SK-N-SH treated with all-trans-retinoic acid at 6 μM for 48 hours (cell line): ENCODE measurements at regions not wholly inside any gene's neighbourhood (a gene's known extent, or its start where the extent isn't known, plus 50 kb on each side); places are given as distances from the start of the nearest gene placed in this dataset.

Experiments used
- ATAC-seq: fragments of 200-7000 bp; cut with Tn5 transposase; 3 replicates; pipeline ENCODE4 v1.9.1; 2020; ENCODE audit warnings: mild to moderate bottlenecking, moderate library complexity
- ARNTL ChIP-seq: fragments of 450-650 bp; formaldehyde crosslinking; IDR thresholded peaks from 2 replicates; pipeline ENCODE4 v1.5.0; 2020; ENCODE audit warnings: low read depth, mild to moderate bottlenecking, moderate library complexity, borderline replicate concordance
- CSDC2 ChIP-seq: fragments of 250-450 bp; sonication (Bioruptor Pico); IDR thresholded peaks from 2 replicates; pipeline ENCODE4 v1.5.0; 2020; ENCODE audit warnings: mild to moderate bottlenecking, moderate library complexity
- CSRNP3 ChIP-seq: fragments of 250-450 bp; sonication (Bioruptor Pico); IDR thresholded peaks from 2 replicates; pipeline ENCODE4 v1.5.1; 2021; ENCODE audit warnings: mild to moderate bottlenecking, moderate library complexity
- ESRRG ChIP-seq: fragments of 250-450 bp; sonication (Bioruptor Pico); IDR thresholded peaks from 2 replicates; pipeline ENCODE4 v1.6.1; 2021; ENCODE audit warnings: mild to moderate bottlenecking
- GLIS3 ChIP-seq: fragments of 250-450 bp; sonication (Bioruptor Pico); IDR thresholded peaks from 2 replicates; pipeline ENCODE4 v1.5.0; 2020; ENCODE audit warnings: mild to moderate bottlenecking, moderate library complexity
- ISL1 ChIP-seq: fragments of 250-450 bp; sonication (Bioruptor Pico); IDR thresholded peaks from 2 replicates; pipeline ENCODE4 v2.1.2; 2022; ENCODE audit warnings: mild to moderate bottlenecking, moderate library complexity
- OSR1 ChIP-seq: fragments of 250-450 bp; sonication (Bioruptor Pico); IDR thresholded peaks from 2 replicates; pipeline ENCODE4 v1.8.0; 2022; ENCODE audit warnings: moderate library complexity, mild to moderate bottlenecking, inconsistent platforms
- PPARA ChIP-seq: fragments of 250-450 bp; sonication (Bioruptor Pico); IDR thresholded peaks from 2 replicates; pipeline ENCODE4 v1.5.0; 2020; ENCODE audit warnings: mild to moderate bottlenecking, borderline replicate concordance
- SNAI2 ChIP-seq: fragments of 250-450 bp; sonication (Bioruptor Pico); IDR thresholded peaks from 2 replicates; pipeline ENCODE4 v1.5.0; 2020; ENCODE audit warnings: mild to moderate bottlenecking, moderate library complexity
- TCF4 ChIP-seq: fragments of 250-450 bp; sonication (Bioruptor Pico); IDR thresholded peaks from 2 replicates; pipeline ENCODE4 v1.8.0; 2021; ENCODE audit warnings: mild to moderate bottlenecking, moderate library complexity, borderline replicate concordance
- TOX ChIP-seq: fragments of 250-450 bp; sonication (Bioruptor Pico); IDR thresholded peaks from 2 replicates; pipeline ENCODE4 v1.8.0; 2021; ENCODE audit warnings: mild to moderate bottlenecking, moderate library complexity, borderline replicate concordance
- TSHZ2 ChIP-seq: fragments of 250-450 bp; sonication (Bioruptor Pico); IDR thresholded peaks from 2 replicates; pipeline ENCODE4 v1.5.0; 2020; ENCODE audit warnings: mild to moderate bottlenecking, moderate library complexity
- ZFP3 ChIP-seq: fragments of 250-450 bp; sonication (Bioruptor Pico); IDR thresholded peaks from 2 replicates; pipeline ENCODE4 v1.5.0; 2020; ENCODE audit warnings: mild to moderate bottlenecking, moderate library complexity
- ZFP30 ChIP-seq: fragments of 450-650 bp; formaldehyde crosslinking; IDR thresholded peaks from 2 replicates; pipeline ENCODE4 v1.5.0; 2022; ENCODE audit warnings: mild to moderate bottlenecking, moderate library complexity
- ZNF70 ChIP-seq: fragments of 450-650 bp; formaldehyde crosslinking; IDR thresholded peaks from 2 replicates; pipeline ENCODE4 v1.5.0; 2020; ENCODE audit warnings: mild to moderate bottlenecking, moderate library complexity
- ZNF8 ChIP-seq: fragments of 450-650 bp; formaldehyde crosslinking; IDR thresholded peaks from 2 replicates; pipeline ENCODE4 v1.5.0; 2020; ENCODE audit warnings: mild to moderate bottlenecking, moderate library complexity
- TF ChIP-seq, protein P1 (sequence below): fragments of 250-450 bp; sonication (Bioruptor Pico); IDR thresholded peaks from 2 replicates; pipeline ENCODE4 v1.5.1; 2020; ENCODE audit warnings: low read depth, mild to moderate bottlenecking, moderate library complexity
- TF ChIP-seq, protein P2 (sequence below): fragments of 250-450 bp; sonication (Bioruptor Pico); IDR thresholded peaks from 2 replicates; pipeline ENCODE4 v1.8.0; 2020; ENCODE audit warnings: mild to moderate bottlenecking, moderate library complexity, borderline replicate concordance
- TF ChIP-seq, protein P3 (sequence below): fragments of 250-450 bp; sonication (Bioruptor Pico); IDR thresholded peaks from 2 replicates; pipeline ENCODE4 v1.8.0; 2021; ENCODE audit warnings: low read depth, mild to moderate bottlenecking, moderate library complexity, borderline replicate concordance

- TF ChIP-seq ESRRG (CRISPR knock-in tag) (no peak), TOX (no peak), CSDC2 (CRISPR knock-in tag) (no peak), ZNF8 (no peak), ZFP3 (no peak), TSHZ2 (CRISPR knock-in tag) (no peak), ZNF70 (CRISPR knock-in tag) (no peak), OSR1 (CRISPR knock-in tag) (no peak), ZFP30 (CRISPR knock-in tag) (no peak), CSRNP3 (no peak), GLIS3 (CRISPR knock-in tag) (no peak), ARNTL (CRISPR knock-in tag) (no peak), SNAI2 (no peak)
- TF ChIP-seq, protein P1, sequence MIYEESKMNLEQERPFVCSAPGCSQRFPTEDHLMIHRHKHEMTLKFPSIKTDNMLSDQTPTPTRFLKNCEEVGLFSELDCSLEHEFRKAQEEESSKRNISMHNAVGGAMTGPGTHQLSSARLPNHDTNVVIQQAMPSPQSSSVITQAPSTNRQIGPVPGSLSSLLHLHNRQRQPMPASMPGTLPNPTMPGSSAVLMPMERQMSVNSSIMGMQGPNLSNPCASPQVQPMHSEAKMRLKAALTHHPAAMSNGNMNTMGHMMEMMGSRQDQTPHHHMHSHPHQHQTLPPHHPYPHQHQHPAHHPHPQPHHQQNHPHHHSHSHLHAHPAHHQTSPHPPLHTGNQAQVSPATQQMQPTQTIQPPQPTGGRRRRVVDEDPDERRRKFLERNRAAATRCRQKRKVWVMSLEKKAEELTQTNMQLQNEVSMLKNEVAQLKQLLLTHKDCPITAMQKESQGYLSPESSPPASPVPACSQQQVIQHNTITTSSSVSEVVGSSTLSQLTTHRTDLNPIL (CRISPR knock-in tag): no peak
- TF ChIP-seq, protein P2, sequence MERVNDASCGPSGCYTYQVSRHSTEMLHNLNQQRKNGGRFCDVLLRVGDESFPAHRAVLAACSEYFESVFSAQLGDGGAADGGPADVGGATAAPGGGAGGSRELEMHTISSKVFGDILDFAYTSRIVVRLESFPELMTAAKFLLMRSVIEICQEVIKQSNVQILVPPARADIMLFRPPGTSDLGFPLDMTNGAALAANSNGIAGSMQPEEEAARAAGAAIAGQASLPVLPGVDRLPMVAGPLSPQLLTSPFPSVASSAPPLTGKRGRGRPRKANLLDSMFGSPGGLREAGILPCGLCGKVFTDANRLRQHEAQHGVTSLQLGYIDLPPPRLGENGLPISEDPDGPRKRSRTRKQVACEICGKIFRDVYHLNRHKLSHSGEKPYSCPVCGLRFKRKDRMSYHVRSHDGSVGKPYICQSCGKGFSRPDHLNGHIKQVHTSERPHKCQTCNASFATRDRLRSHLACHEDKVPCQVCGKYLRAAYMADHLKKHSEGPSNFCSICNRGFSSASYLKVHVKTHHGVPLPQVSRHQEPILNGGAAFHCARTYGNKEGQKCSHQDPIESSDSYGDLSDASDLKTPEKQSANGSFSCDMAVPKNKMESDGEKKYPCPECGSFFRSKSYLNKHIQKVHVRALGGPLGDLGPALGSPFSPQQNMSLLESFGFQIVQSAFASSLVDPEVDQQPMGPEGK (CRISPR knock-in tag): no peak
- no peak for ATAC-seq
Observed at GRCh38 chr12:131613186-131613585, 97.7 kb upstream of the SFSWAP start.

GRCh38 chr12:131613678-131614077 lies 97.2 kb upstream of the SFSWAP start:
- ATAC-seq: no peak
- TF ChIP-seq, protein P2 (CRISPR knock-in tag): no peak
- TF ChIP-seq ZFP3 (no peak), TSHZ2 (CRISPR knock-in tag) (no peak), PPARA (CRISPR knock-in tag) (no peak), ZNF8 (no peak)
- TF ChIP-seq, all 23 proteins: peak for 0

DNA sequence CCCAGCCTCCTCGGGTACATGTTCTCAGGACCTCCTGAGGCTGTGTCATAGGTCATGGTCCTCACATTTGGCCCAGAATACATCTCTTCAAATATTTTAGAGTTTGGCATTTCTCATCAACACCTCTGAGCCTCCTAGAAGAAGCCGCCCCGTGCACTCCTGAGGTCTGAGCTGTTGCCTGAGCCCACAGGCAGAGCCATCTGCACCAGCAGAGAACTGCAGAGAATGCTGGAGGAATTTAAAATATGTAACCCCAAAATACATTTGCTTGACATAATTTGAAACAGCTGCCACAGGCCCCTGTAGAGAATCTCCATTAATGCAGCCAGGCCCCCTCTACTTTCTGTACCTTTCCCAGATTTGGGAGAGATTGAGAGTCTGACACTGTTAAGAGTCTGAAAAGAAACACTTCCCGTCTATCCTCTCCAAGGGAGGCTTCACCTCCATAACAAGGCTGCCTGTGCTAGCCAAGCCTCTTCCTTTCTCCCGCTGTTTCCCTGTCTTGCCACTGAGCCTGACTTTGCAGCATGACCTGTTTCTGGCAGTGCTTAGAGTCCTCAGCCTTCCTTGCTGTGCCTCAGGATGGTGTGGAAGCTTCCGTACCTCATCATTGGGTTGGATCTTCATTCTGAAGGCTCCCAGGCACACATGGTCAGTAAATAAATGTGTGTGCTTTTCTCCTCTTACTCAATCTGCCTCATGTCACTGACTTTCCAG lies 95.4 kb upstream of the SFSWAP start:
- no peak for ATAC-seq
- TF ChIP-seq, protein P2 (CRISPR knock-in tag): no peak
- TF ChIP-seq TCF4 (CRISPR knock-in tag): peak; percentile 27; the same call in 1 of the 2 replicates
- TF ChIP-seq ZNF70 (CRISPR knock-in tag): no peak
- TF ChIP-seq, protein P3, sequence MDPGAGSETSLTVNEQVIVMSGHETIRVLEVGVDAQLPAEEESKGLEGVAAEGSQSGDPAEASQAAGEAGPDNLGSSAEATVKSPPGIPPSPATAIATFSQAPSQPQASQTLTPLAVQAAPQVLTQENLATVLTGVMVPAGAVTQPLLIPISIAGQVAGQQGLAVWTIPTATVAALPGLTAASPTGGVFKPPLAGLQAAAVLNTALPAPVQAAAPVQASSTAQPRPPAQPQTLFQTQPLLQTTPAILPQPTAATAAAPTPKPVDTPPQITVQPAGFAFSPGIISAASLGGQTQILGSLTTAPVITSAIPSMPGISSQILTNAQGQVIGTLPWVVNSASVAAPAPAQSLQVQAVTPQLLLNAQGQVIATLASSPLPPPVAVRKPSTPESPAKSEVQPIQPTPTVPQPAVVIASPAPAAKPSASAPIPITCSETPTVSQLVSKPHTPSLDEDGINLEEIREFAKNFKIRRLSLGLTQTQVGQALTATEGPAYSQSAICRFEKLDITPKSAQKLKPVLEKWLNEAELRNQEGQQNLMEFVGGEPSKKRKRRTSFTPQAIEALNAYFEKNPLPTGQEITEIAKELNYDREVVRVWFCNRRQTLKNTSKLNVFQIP: no peak
- peak; percentile 47; the same call in 1 of the 2 replicates for TF ChIP-seq ISL1 (CRISPR knock-in tag)
